Astrocyte of the cerebellum (primary cell): ENCODE measurements at regions not wholly inside any gene's neighbourhood (a gene's known extent, or its start where the extent isn't known, plus 50 kb on each side); places are given as distances from the start of the nearest gene placed in this dataset.
"Not testable (repeated sequence)": the region's sequence is repeated elsewhere in the genome, so short reads cannot be mapped to it uniquely, and the experiment has no call there.

Experiments used
- DNase-seq: peaks from one replicate; pipeline ENCODE4 v3.0.0-alpha.2; 2011; ENCODE audit warnings: low read depth
- H3K4me3 ChIP-seq: 2 replicates; pipeline ENCODE4 v1.5.1; 2011; ENCODE audit warnings: mild to moderate bottlenecking, low read depth, low read length, moderate library complexity
- in situ Hi-C: cut with HindIII; loops from 2 replicates; pipeline ENCODE4 v1.10.0; 2017; ENCODE audit warnings: low sequenced_read_pairs
- TF ChIP-seq, protein P1 (sequence below): IDR thresholded peaks from 2 replicates; pipeline ENCODE4 v1.5.1; 2012; ENCODE audit warnings: low read length, low read depth, moderate library complexity, mild to moderate bottlenecking; ENCODE audit errors: missing control alignments

DNA sequence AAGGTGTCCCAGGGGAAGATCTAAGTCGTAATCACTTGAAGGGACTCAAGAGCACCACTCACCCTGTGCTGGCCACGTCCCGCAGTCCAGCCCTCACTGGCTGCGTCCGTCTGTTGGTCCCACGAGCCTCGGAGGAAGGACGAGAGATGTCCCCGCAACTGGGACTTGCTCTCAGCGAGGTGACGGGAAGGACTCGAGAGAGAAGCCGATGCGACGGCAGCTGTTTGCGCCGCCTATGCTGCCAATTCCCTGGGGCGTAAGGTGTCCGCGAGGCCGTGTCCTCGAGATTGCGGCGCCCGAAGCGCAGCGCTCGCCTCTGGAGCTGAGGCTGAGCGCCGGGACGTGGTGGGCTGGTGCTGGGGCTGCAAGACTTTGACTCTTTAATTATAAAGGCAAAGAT lies 100.6 kb upstream of the SEMA3E start:
- TF ChIP-seq, protein P1, sequence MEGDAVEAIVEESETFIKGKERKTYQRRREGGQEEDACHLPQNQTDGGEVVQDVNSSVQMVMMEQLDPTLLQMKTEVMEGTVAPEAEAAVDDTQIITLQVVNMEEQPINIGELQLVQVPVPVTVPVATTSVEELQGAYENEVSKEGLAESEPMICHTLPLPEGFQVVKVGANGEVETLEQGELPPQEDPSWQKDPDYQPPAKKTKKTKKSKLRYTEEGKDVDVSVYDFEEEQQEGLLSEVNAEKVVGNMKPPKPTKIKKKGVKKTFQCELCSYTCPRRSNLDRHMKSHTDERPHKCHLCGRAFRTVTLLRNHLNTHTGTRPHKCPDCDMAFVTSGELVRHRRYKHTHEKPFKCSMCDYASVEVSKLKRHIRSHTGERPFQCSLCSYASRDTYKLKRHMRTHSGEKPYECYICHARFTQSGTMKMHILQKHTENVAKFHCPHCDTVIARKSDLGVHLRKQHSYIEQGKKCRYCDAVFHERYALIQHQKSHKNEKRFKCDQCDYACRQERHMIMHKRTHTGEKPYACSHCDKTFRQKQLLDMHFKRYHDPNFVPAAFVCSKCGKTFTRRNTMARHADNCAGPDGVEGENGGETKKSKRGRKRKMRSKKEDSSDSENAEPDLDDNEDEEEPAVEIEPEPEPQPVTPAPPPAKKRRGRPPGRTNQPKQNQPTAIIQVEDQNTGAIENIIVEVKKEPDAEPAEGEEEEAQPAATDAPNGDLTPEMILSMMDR: no peak
- no peak overlapping the region for H3K4me3 ChIP-seq
- in situ Hi-C loops: no loop called here
- DNase-seq: no peak

DNA sequence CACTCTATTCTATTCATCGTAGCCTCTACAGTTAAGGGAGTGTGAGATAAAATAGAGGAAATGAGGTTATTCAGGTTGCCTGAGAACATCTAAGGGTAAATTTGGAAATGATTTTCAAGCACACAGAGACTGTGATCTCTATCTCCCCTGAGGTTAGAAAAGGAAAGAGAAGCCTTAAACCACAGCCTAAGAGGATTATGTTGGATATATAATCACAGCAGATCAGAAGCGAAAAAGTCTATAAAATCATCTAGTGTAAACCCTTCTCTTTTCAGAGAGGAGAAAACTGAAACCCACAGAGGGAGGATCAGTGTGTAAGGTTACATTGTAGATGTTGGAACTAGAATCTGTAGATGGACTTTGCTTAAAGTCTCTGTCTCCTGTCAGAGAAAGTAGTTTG lies 90.6 kb upstream of the SEMA3E start:
- H3K4me3 ChIP-seq: no peak overlapping the region
- in situ Hi-C loops: no loop called here
- DNase-seq: no peak
- TF ChIP-seq, protein P1: no peak

DNA sequence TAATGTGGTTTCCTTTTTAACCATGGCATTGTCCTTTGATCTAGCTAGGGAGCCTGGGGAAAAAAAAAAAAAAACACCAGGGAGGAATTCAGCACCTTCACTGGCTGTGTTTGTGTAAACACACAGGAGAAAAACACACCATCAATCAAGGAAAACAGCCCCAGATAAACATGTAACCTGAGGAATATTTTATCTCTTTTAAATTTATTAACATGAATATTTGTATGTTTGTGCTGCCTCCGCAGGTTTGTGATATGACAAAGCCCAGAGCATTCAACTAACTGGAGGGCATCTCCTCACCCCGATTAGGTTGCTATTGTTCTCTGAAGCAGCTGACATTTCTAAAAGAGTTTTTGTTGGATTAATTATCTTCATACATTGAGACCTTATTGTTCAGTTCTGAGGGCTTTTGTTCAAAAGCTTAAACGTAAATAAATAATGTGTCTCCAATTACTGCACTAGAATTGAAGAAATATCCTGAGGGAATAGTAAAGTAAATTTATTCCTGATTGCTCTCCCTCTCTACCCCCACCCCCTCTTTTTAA lies 89.4 kb upstream of the SEMA3E start:
- no peak overlapping the region for H3K4me3 ChIP-seq
- no peak for DNase-seq
- TF ChIP-seq, protein P1: no peak
- in situ Hi-C loops: no loop called here

DNA sequence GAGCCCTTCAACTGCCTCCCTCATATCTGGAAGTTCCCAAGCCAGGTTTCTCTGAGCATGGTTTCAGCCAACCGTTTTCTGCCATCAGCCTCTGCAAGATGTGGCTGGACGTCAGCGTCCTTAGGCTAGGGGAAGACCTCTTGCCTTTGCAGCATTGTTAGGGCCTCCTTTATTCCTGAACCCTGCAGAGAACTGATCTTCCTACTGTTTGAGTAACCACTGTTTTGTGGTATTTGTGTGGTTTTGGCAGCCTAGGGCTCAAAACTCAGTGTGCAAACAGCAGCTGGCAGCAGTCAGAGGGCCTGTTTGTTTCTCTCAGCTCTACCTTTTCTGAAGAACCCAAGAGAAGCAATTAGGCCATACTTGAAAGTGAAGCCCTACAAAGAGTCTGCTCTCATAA lies 83.4 kb upstream of the SEMA3E start:
- in situ Hi-C loops: no loop called here
- TF ChIP-seq, protein P1: no peak
- peak; percentile 61 for DNase-seq
- H3K4me3 ChIP-seq: no peak overlapping the region

DNA sequence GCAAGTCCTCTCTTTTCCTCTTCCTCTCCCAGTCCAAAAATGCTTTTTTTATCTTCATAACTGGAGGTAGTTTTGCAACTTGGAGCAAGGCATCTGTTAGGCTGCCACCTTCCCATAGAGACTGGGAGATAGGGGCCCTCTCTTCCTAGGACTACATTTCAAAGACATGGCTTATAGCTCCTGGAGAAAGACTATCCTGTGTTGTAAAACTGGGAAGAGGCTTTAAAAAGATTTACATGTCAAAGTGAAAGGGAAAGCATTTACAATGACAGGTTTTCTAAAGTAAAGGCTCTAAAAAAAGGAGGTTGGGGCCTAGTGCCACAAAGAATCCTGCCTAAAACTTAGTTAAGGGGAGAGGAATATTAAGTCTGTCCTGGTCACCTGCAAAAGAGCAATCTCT lies 82.2 kb upstream of the SEMA3E start:
- in situ Hi-C loops: no loop called here
- no peak for DNase-seq
- TF ChIP-seq, protein P1: no peak
- H3K4me3 ChIP-seq: no peak overlapping the region

DNA sequence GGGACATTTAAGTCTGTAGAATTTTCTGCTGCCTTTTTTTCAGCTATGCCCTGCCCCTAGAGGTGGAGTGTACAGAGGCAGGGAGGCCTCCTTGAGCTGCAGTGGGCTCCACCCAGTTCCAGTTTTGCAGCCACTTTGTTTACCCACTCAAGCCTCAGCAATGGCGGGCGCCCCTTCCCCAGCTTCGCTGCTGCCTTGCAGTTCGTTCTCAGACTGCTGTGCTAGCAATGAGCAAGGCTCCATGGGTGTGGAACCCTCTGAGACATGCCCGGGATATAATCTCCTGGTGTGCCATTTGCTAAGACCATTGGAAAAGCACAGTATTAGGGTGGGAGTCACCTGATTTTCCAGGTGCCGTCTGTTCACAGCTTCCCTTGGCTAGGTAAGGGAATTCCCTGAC lies 68.0 kb upstream of the SEMA3E start:
- in situ Hi-C loops, DNase-seq, H3K4me3 ChIP-seq: not testable (repeated sequence)

DNA sequence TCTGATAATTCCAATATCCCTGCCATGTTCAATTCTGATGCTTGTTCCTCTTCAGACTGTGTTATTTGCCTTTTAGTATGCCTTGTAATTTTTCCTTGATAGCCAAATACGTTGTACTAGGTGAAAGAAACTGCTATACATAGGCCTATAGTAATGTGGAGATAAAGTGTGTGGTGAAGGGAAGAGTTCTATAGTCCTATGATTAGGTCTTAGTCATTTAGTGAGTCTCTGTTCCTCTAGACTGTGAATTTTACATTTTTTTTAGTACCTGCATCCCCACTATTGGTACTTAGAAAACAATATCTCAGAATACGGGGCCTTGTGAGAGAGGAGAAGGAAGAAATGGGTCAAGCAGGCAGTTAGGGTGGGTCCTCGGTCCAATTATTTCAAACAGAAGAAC lies 59.6 kb upstream of the SEMA3E start:
- no peak overlapping the region for H3K4me3 ChIP-seq
- TF ChIP-seq, protein P1: no peak
- DNase-seq: no peak
- in situ Hi-C loops: no loop called here
